Tibial nerve (tissue), 4 donors: ENCODE measurements at regions not wholly inside any gene's neighbourhood (a gene's known extent, or its start where the extent isn't known, plus 50 kb on each side); places are given as distances from the start of the nearest gene placed in this dataset.

Source experiments
- DNase-seq, 2 donors: peaks; one replicate each; pipeline ENCODE4 v3.0.0-alpha.2; 2019; ENCODE audit warnings: low spot score in 2 of 2
- H3K27ac ChIP-seq, 4 donors: fragments of 200-600 bp; sonication (generic) in 3 of 4; one replicate each; pipeline ENCODE4 v1.5.1; 2017 to 2019; ENCODE audit warnings: mild to moderate bottlenecking in 1 of 4
- H3K27me3 ChIP-seq, 2 donors: fragments of 200-600 bp; sonication (generic) in 1 of 2; one replicate each; pipeline versions ENCODE4 v1.5.1 to v1.6.0; 2017 to 2019
- H3K36me3 ChIP-seq, 3 donors: fragments of 200-600 bp; sonication (generic); one replicate each; pipeline ENCODE4 v1.5.1; 2018 to 2019
- H3K4me1 ChIP-seq, 4 donors: fragments of 200-600 bp; sonication (generic) in 3 of 4; one replicate each; pipeline ENCODE4 v1.5.1; 2017 to 2019
- H3K4me3 ChIP-seq, 4 donors: fragments of 200-600 bp; sonication (generic) in 3 of 4; one replicate each; pipeline ENCODE4 v1.5.1; 2017 to 2019; ENCODE audit warnings: mild to moderate bottlenecking in 1 of 4, moderate library complexity in 1 of 4
- H3K9me3 ChIP-seq, 4 donors: fragments of 200-600 bp; sonication (generic) in 3 of 4; one replicate each; pipeline ENCODE4 v1.5.1; 2017 to 2019
- CTCF ChIP-seq, 5 experiments: fragments of 200-600 bp in 3 of 5; fragments of 450-650 bp in 2 of 5; sonication (generic) in 3 of 5; IDR thresholded peaks; one replicate each; pipeline ENCODE4 v1.5.1; 2016 to 2019; ENCODE audit warnings: antibody characterized with exemption in 5 of 5, mild to moderate bottlenecking in 3 of 5, moderate library complexity in 2 of 5
- EP300 ChIP-seq, 2 donors: sonication (generic); formaldehyde crosslinking; IDR thresholded peaks; one replicate each; pipeline ENCODE4 v1.6.1; 2017; ENCODE audit warnings: antibody characterized with exemption in 2 of 2, mild to moderate bottlenecking in 1 of 2
- POLR2A ChIP-seq, 2 donors: fragments of 450-650 bp; IDR thresholded peaks; one replicate each; pipeline ENCODE4 v1.6.1; 2017; ENCODE audit warnings: antibody characterized with exemption in 2 of 2, mild to moderate bottlenecking in 2 of 2, moderate library complexity in 2 of 2
- WGBS, 2 donors: methylation state at CpG; one replicate each; pipeline ENCODE4 v1.1.5; 2018; 5-methylcytosine and 5-hydroxymethylcytosine counted together

- TF ChIP-seq CTCF (IDR thresholded peaks at IDR 0.05) (no peak), POLR2A (IDR thresholded peaks at IDR 0.05) (no peak), EP300 (IDR thresholded peaks at IDR 0.05) (no peak)
- DNase-seq = no peak
- Histone ChIP-seq H3K4me3 (no peak overlapping the region), H3K27me3 (no peaks in the 10 kb centered on the region), H3K36me3 (no peaks in the 10 kb centered on the region), H3K4me1 (peaks cover 0 to 11% (median 4%) of the 10 kb centered on the region in 4 donors), H3K27ac (no peak overlapping the region), H3K9me3 (no peaks in the 10 kb centered on the region)
- 65 to 67% methylated on average over 4 of the region's 4 CpGs for WGBS, 2 donors
Observed at GRCh38 chr2:235171550-235172031, 219.8 kb downstream of the SH3BP4 start.

- H3K4me1 ChIP-seq = no peaks in the 10 kb centered on the region
- no peaks in the 10 kb centered on the region for H3K9me3 ChIP-seq
- no peak for TF ChIP-seq POLR2A (IDR thresholded peaks at IDR 0.05)
- TF ChIP-seq EP300 (IDR thresholded peaks at IDR 0.05) = no peak
- TF ChIP-seq CTCF (IDR thresholded peaks at IDR 0.05) = no peak
- no peaks in the 10 kb centered on the region for H3K36me3 ChIP-seq
- no peak overlapping the region for H3K27ac ChIP-seq
- no peaks in the 10 kb centered on the region for H3K27me3 ChIP-seq
- no peak overlapping the region for H3K4me3 ChIP-seq
- DNase-seq = no peak
- 91 to 96% methylated on average over 6 of the region's 6 CpGs for WGBS, 2 donors
Observed at GRCh38 chr2:235180642-235181041, 228.8 kb downstream of the SH3BP4 start.

- Histone ChIP-seq H3K27me3 (no peaks in the 10 kb centered on the region), H3K27ac (no peak overlapping the region), H3K36me3 (no peaks in the 10 kb centered on the region), H3K4me1 (no peaks in the 10 kb centered on the region), H3K9me3 (peaks cover 0 to 6% (median 0%) of the 10 kb centered on the region in 4 donors), H3K4me3 (no peak overlapping the region)
- no peak for DNase-seq
- TF ChIP-seq CTCF (IDR thresholded peaks at IDR 0.05) (no peak), POLR2A (IDR thresholded peaks at IDR 0.05) (no peak), EP300 (IDR thresholded peaks at IDR 0.05) (no peak)
Observed at GRCh38 chr2:235183786-235184185, 232.0 kb downstream of the SH3BP4 start.

- peaks cover 0 to 6% (median 0%) of the 10 kb centered on the region in 4 donors for H3K9me3 ChIP-seq
- WGBS, 2 donors = 91 to 96% methylated on average over 8 of the region's 8 CpGs
- TF ChIP-seq POLR2A (IDR thresholded peaks at IDR 0.05) = no peak
- no peak for TF ChIP-seq EP300 (IDR thresholded peaks at IDR 0.05)
- TF ChIP-seq CTCF (IDR thresholded peaks at IDR 0.05) = no peak
Observed at GRCh38 chr2:235187806-235188205, 236.0 kb downstream of the SH3BP4 start.

GRCh38 chr2:235191486-235191885 is 239.7 kb downstream of the SH3BP4 start:
- no peaks in the 10 kb centered on the region for H3K4me1 ChIP-seq
- H3K27me3 ChIP-seq = no peaks in the 10 kb centered on the region
- H3K36me3 ChIP-seq = no peaks in the 10 kb centered on the region
- H3K27ac ChIP-seq = no peak overlapping the region
- TF ChIP-seq POLR2A (IDR thresholded peaks at IDR 0.05) = no peak
- no peak for TF ChIP-seq CTCF (IDR thresholded peaks at IDR 0.05)
- TF ChIP-seq EP300 (IDR thresholded peaks at IDR 0.05) = no peak
- peaks cover 0 to 6% (median 0%) of the 10 kb centered on the region in 4 donors for H3K9me3 ChIP-seq
- no peak for DNase-seq
- WGBS, 2 donors = 60 to 67% methylated on average over 15 of the region's 15 CpGs
- H3K4me3 ChIP-seq = no peak overlapping the region

More at GRCh38 chr2:235187806-235188205, 236.0 kb downstream of the SH3BP4 start:
- no peaks in the 10 kb centered on the region for H3K27me3 ChIP-seq
- DNase-seq = no peak
- H3K27ac ChIP-seq = no peak overlapping the region
- H3K4me3 ChIP-seq = no peak overlapping the region
- no peaks in the 10 kb centered on the region for H3K4me1 ChIP-seq
- H3K36me3 ChIP-seq = no peaks in the 10 kb centered on the region
